GM23338 (cell line): ENCODE measurements at regions not wholly inside any gene's neighbourhood (a gene's known extent, or its start where the extent isn't known, plus 50 kb on each side); places are given as distances from the start of the nearest gene placed in this dataset.

Experiments
- ATAC-seq: fragments of 200-7000 bp; cut with Tn5 transposase; 3 replicates; pipeline ENCODE4 v1.9.1; 2020
- DNase-seq: peaks from one replicate; pipeline ENCODE4 v3.0.0-alpha.2; 2015; ENCODE audit warnings: low spot score
- H2AFZ ChIP-seq: fragments of 200-600 bp; sonication (generic); 2 replicates; pipeline ENCODE4 v1.8.0; 2016; ENCODE audit warnings: antibody characterized with exemption, mild to moderate bottlenecking, moderate library complexity
- H3F3A ChIP-seq: fragments of 200-600 bp; sonication (generic); replicated peaks from 2 replicates; pipeline ENCODE4 v1.8.0; 2017; ENCODE audit warnings: antibody characterized with exemption, mixed run types, low read depth
- H3K27ac ChIP-seq: fragments of 200-600 bp; sonication (generic); 2 replicates; pipeline ENCODE4 v1.6.1; 2016; ENCODE audit warnings: low read depth
- H3K27me3 ChIP-seq: fragments of 200-600 bp; sonication (generic); 2 replicates; pipeline ENCODE4 v1.8.0; 2016; ENCODE audit warnings: mild to moderate bottlenecking, mixed run types, moderate library complexity; ENCODE audit not compliant: insufficient read depth
- H3K36me3 ChIP-seq: fragments of 200-600 bp; sonication (generic); 2 replicates; pipeline ENCODE4 v1.8.0; 2016; ENCODE audit warnings: mild to moderate bottlenecking; ENCODE audit not compliant: insufficient read depth
- H3K4me1 ChIP-seq: fragments of 200-600 bp; sonication (generic); 2 replicates; pipeline ENCODE4 v1.8.0; 2016; ENCODE audit warnings: mild to moderate bottlenecking, moderate library complexity; ENCODE audit not compliant: insufficient read depth
- H3K4me2 ChIP-seq: fragments of 200-600 bp; sonication (generic); 2 replicates; pipeline ENCODE4 v1.7.1; 2017; ENCODE audit warnings: mixed run types
- H3K4me3 ChIP-seq: fragments of 200-600 bp; sonication (generic); 2 replicates; pipeline ENCODE4 v1.6.1; 2016; ENCODE audit warnings: mixed run types
- H3K79me2 ChIP-seq: fragments of 200-600 bp; sonication (generic); replicated peaks from 2 replicates; pipeline ENCODE4 v1.8.0; 2017; ENCODE audit warnings: mild to moderate bottlenecking; ENCODE audit not compliant: insufficient read depth
- H3K9me2 ChIP-seq: fragments of 200-600 bp; sonication (generic); 2 replicates; pipeline ENCODE4 v1.8.0; 2017; ENCODE audit not compliant: insufficient read depth
- H4K20me1 ChIP-seq: fragments of 200-600 bp; sonication (generic); replicated peaks from 2 replicates; pipeline ENCODE4 v1.8.0; 2017; ENCODE audit warnings: mild to moderate bottlenecking; ENCODE audit not compliant: insufficient read depth
- H3K27ac Mint-ChIP-seq: 2 replicates; pipeline ENCODE4 v1.8.0; 2020; ENCODE audit warnings: inconsistent platforms, mild to moderate bottlenecking, moderate library complexity, mixed read lengths
- H3K27me3 Mint-ChIP-seq: 3 replicates; pipeline ENCODE4 v1.8.0; 2022; ENCODE audit warnings: low read depth, mild to moderate bottlenecking, moderate library complexity, mixed read lengths, inconsistent platforms; ENCODE audit not compliant: insufficient read depth, poor library complexity
- H3K36me3 Mint-ChIP-seq: 3 replicates; pipeline ENCODE4 v1.8.0; 2021; ENCODE audit warnings: low read depth, mild to moderate bottlenecking, inconsistent platforms, moderate library complexity, mixed read lengths
- H3K4me1 Mint-ChIP-seq: 3 replicates; pipeline ENCODE4 v1.8.0; 2020; ENCODE audit warnings: mild to moderate bottlenecking, inconsistent platforms, mixed read lengths
- H3K4me3 Mint-ChIP-seq: 3 replicates; pipeline ENCODE4 v1.8.0; 2021; ENCODE audit warnings: moderate library complexity, mild to moderate bottlenecking, inconsistent platforms, mixed read lengths
- H3K9me3 Mint-ChIP-seq: 3 replicates; pipeline ENCODE4 v1.8.0; 2020; ENCODE audit warnings: moderate library complexity, mild to moderate bottlenecking, inconsistent platforms, mixed read lengths
- EZH2 ChIP-seq: fragments of 200-600 bp; sonication (generic); IDR thresholded peaks from one replicate; pipeline ENCODE4 v1.8.0; 2017; ENCODE audit warnings: antibody characterized with exemption, mild to moderate bottlenecking, low read depth; ENCODE audit not compliant: unreplicated experiment
- EZH2phosphoT487 ChIP-seq: fragments of 200-600 bp; sonication (generic); IDR thresholded peaks from one replicate; pipeline ENCODE4 v1.8.1; 2018; ENCODE audit warnings: antibody characterized with exemption; ENCODE audit not compliant: unreplicated experiment
- NANOG ChIP-seq: IDR thresholded peaks from 2 replicates; pipeline ENCODE4 v1.6.1; 2016; ENCODE audit warnings: antibody characterized with exemption, borderline replicate concordance
- STAT1 ChIP-seq: IDR thresholded peaks from one replicate; pipeline ENCODE4 v1.6.1; 2016; ENCODE audit warnings: antibody characterized with exemption; ENCODE audit not compliant: unreplicated experiment
- ZNF114 ChIP-seq: fragments of 250-450 bp; sonication (Bioruptor Pico); IDR thresholded peaks from 2 replicates; pipeline ENCODE4 v1.5.0; 2020; ENCODE audit warnings: mild to moderate bottlenecking, moderate library complexity
- ZNF331 ChIP-seq: fragments of 250-450 bp; sonication (Bioruptor Pico); IDR thresholded peaks from 2 replicates; pipeline ENCODE4 v1.5.0; 2020; ENCODE audit warnings: low read depth, mild to moderate bottlenecking, moderate library complexity
- TF ChIP-seq, protein P1 (sequence below), 2 experiments: fragments of 200-600 bp in 1 of 2; sonication (generic) in 1 of 2; conservative IDR thresholded peaks; 2 replicates each; pipeline versions ENCODE4 v1.5.1 to v1.6.1; 2016 to 2017; ENCODE audit warnings: antibody characterized with exemption in 2 of 2, low read depth in 2 of 2, mild to moderate bottlenecking in 2 of 2, moderate library complexity in 1 of 2
- TF ChIP-seq, protein P2 (sequence below): fragments of 250-450 bp; sonication (Bioruptor Pico); IDR thresholded peaks from 2 replicates; pipeline ENCODE4 v1.5.0; 2020; ENCODE audit warnings: mild to moderate bottlenecking, moderate library complexity
- TF ChIP-seq, protein P3 (sequence below): IDR thresholded peaks from 2 replicates; pipeline ENCODE4 v1.6.1; 2016; ENCODE audit warnings: antibody characterized with exemption

DNA sequence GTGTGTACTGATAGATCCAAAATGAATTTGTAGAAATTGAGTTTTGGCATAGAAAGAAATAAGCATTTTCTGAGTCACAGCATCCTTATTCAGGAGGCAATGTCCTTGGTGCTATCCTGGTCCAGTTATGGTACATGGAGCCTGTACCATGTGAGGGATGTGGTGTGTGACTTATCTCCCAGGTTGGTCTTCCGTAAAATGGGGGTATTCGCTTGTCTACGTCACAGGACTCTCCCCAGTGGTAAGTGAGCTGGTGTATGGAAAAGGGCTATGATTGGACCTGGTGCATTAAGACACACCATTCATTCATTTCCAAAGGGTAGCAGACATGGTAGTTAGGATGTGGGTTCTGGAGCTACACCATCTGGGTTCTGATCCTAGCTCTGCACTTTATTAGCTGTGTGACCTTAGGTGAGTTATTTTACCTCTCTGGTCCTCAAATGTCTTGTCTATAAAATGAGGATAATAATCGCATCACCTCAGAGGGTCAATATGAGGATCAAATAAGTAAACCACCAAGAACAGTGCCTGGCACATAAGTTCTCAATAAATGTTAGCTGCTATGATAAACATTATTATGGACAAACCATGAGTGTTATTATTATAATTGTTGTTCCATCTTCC lies 119.2 kb downstream of the MYCN start:
- TF ChIP-seq, protein P1, sequence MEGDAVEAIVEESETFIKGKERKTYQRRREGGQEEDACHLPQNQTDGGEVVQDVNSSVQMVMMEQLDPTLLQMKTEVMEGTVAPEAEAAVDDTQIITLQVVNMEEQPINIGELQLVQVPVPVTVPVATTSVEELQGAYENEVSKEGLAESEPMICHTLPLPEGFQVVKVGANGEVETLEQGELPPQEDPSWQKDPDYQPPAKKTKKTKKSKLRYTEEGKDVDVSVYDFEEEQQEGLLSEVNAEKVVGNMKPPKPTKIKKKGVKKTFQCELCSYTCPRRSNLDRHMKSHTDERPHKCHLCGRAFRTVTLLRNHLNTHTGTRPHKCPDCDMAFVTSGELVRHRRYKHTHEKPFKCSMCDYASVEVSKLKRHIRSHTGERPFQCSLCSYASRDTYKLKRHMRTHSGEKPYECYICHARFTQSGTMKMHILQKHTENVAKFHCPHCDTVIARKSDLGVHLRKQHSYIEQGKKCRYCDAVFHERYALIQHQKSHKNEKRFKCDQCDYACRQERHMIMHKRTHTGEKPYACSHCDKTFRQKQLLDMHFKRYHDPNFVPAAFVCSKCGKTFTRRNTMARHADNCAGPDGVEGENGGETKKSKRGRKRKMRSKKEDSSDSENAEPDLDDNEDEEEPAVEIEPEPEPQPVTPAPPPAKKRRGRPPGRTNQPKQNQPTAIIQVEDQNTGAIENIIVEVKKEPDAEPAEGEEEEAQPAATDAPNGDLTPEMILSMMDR (conservative IDR thresholded peaks at IDR 0.05; ENCODE audit: low read depth in 2 of 2), result no peak
- TF ChIP-seq NANOG (no peak), STAT1 (no peak), EZH2 (no peak), ZNF114 (CRISPR knock-in tag) (no peak), EZH2phosphoT487 (no peak), ZNF331 (no peak)
- TF ChIP-seq, protein P2, sequence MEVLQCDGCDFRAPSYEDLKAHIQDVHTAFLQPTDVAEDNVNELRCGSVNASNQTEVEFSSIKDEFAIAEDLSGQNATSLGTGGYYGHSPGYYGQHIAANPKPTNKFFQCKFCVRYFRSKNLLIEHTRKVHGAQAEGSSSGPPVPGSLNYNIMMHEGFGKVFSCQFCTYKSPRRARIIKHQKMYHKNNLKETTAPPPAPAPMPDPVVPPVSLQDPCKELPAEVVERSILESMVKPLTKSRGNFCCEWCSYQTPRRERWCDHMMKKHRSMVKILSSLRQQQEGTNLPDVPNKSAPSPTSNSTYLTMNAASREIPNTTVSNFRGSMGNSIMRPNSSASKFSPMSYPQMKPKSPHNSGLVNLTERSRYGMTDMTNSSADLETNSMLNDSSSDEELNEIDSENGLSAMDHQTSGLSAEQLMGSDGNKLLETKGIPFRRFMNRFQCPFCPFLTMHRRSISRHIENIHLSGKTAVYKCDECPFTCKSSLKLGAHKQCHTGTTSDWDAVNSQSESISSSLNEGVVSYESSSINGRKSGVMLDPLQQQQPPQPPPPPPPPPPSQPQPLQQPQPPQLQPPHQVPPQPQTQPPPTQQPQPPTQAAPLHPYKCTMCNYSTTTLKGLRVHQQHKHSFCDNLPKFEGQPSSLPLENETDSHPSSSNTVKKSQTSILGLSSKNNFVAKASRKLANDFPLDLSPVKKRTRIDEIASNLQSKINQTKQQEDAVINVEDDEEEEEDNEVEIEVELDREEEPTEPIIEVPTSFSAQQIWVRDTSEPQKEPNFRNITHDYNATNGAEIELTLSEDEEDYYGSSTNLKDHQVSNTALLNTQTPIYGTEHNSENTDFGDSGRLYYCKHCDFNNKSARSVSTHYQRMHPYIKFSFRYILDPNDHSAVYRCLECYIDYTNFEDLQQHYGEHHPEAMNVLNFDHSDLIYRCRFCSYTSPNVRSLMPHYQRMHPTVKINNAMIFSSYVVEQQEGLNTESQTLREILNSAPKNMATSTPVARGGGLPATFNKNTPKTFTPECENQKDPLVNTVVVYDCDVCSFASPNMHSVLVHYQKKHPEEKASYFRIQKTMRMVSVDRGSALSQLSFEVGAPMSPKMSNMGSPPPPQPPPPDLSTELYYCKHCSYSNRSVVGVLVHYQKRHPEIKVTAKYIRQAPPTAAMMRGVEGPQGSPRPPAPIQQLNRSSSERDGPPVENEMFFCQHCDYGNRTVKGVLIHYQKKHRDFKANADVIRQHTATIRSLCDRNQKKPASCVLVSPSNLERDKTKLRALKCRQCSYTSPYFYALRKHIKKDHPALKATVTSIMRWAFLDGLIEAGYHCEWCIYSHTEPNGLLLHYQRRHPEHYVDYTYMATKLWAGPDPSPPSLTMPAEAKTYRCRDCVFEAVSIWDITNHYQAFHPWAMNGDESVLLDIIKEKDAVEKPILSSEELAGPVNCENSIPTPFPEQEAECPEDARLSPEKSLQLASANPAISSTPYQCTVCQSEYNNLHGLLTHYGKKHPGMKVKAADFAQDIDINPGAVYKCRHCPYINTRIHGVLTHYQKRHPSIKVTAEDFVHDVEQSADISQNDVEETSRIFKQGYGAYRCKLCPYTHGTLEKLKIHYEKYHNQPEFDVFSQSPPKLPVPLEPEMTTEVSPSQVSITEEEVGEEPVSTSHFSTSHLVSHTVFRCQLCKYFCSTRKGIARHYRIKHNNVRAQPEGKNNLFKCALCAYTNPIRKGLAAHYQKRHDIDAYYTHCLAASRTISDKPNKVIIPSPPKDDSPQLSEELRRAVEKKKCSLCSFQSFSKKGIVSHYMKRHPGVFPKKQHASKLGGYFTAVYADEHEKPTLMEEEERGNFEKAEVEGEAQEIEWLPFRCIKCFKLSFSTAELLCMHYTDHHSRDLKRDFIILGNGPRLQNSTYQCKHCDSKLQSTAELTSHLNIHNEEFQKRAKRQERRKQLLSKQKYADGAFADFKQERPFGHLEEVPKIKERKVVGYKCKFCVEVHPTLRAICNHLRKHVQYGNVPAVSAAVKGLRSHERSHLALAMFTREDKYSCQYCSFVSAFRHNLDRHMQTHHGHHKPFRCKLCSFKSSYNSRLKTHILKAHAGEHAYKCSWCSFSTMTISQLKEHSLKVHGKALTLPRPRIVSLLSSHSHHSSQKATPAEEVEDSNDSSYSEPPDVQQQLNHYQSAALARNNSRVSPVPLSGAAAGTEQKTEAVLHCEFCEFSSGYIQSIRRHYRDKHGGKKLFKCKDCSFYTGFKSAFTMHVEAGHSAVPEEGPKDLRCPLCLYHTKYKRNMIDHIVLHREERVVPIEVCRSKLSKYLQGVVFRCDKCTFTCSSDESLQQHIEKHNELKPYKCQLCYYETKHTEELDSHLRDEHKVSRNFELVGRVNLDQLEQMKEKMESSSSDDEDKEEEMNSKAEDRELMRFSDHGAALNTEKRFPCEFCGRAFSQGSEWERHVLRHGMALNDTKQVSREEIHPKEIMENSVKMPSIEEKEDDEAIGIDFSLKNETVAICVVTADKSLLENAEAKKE (CRISPR knock-in tag), result no peak
- TF ChIP-seq, protein P3, sequence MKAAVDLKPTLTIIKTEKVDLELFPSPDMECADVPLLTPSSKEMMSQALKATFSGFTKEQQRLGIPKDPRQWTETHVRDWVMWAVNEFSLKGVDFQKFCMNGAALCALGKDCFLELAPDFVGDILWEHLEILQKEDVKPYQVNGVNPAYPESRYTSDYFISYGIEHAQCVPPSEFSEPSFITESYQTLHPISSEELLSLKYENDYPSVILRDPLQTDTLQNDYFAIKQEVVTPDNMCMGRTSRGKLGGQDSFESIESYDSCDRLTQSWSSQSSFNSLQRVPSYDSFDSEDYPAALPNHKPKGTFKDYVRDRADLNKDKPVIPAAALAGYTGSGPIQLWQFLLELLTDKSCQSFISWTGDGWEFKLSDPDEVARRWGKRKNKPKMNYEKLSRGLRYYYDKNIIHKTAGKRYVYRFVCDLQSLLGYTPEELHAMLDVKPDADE, result no peak
- Histone ChIP-seq H3K4me3 (no peak overlapping the region), H2AFZ (no peak overlapping the region), H4K20me1 (no peaks in the 10 kb centered on the region), H3K27me3 (no peaks in the 10 kb centered on the region), H3F3A (no peaks in the 10 kb centered on the region), H3K36me3 (peaks cover 17% of the 10 kb centered on the region; the same call in 1 of the 2 replicates), H3K79me2 (no peaks in the 10 kb centered on the region), H3K9me2 (peaks cover 9% of the 10 kb centered on the region; the same call in 1 of the 2 replicates), H3K27ac (no peak overlapping the region), H3K4me2 (no peak overlapping the region), H3K4me1 (peaks cover 7% of the 10 kb centered on the region; the same call in 1 of the 2 replicates)
- Mint-ChIP-seq H3K36me3 (peaks cover 28% of the 10 kb centered on the region), H3K9me3 (peaks cover 39% of the 10 kb centered on the region), H3K27me3 (peaks cover 3% of the 10 kb centered on the region), H3K27ac (no peak overlapping the region), H3K4me1 (peaks cover 7% of the 10 kb centered on the region), H3K4me3 (no peak overlapping the region)
- DNase-seq, result no peak
- ATAC-seq, result no peak
